SU-DHL-6 (cell line): ENCODE measurements at regions not wholly inside any gene's neighbourhood (a gene's known extent, or its start where the extent isn't known, plus 50 kb on each side); places are given as distances from the start of the nearest gene placed in this dataset.

Experiments used
- EZH2phosphoT487 ChIP-seq: fragments of 200-600 bp; sonication (generic), shearing (Covaris generic); conservative IDR thresholded peaks from 2 replicates; pipeline ENCODE4 v1.6.1; 2018; ENCODE audit warnings: mild to moderate bottlenecking, antibody characterized with exemption, low read length, moderate library complexity, mixed read lengths
- TF ChIP-seq, protein P1 (sequence below): fragments of 200-600 bp; sonication (generic); IDR thresholded peaks from one replicate; pipeline ENCODE4 v1.5.1; 2017; ENCODE audit warnings: antibody characterized with exemption, mild to moderate bottlenecking, low read length, moderate library complexity; ENCODE audit not compliant: insufficient read depth, poor library complexity, severe bottlenecking

DNA sequence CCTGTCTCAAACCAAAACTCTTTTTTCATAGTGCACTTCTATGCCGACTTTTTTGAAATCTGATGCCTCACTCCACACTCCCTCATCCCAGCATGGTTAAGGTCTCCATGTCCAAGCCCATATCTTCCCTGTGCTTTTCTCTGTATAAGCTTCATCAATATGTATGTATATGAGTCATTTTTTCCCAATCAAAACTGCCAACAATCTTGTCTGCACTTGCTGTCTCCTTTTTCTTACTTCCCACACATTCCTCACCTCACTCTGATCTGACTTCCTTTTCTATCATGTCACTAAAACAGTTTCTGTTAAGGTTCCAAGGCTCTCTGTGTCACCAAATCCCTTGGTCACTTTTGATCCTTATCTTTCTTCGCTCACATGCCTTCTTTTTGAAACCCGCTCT lies 88.2 kb upstream of the GPR50 start:
- TF ChIP-seq, protein P1, sequence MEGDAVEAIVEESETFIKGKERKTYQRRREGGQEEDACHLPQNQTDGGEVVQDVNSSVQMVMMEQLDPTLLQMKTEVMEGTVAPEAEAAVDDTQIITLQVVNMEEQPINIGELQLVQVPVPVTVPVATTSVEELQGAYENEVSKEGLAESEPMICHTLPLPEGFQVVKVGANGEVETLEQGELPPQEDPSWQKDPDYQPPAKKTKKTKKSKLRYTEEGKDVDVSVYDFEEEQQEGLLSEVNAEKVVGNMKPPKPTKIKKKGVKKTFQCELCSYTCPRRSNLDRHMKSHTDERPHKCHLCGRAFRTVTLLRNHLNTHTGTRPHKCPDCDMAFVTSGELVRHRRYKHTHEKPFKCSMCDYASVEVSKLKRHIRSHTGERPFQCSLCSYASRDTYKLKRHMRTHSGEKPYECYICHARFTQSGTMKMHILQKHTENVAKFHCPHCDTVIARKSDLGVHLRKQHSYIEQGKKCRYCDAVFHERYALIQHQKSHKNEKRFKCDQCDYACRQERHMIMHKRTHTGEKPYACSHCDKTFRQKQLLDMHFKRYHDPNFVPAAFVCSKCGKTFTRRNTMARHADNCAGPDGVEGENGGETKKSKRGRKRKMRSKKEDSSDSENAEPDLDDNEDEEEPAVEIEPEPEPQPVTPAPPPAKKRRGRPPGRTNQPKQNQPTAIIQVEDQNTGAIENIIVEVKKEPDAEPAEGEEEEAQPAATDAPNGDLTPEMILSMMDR, result no peak
- TF ChIP-seq EZH2phosphoT487, result no peak
